ENCODE measurements at regions not wholly inside any gene's neighbourhood (a gene's known extent, or its start where the extent isn't known, plus 50 kb on each side); places are given as distances from the start of the nearest gene placed in this dataset.

DNA sequence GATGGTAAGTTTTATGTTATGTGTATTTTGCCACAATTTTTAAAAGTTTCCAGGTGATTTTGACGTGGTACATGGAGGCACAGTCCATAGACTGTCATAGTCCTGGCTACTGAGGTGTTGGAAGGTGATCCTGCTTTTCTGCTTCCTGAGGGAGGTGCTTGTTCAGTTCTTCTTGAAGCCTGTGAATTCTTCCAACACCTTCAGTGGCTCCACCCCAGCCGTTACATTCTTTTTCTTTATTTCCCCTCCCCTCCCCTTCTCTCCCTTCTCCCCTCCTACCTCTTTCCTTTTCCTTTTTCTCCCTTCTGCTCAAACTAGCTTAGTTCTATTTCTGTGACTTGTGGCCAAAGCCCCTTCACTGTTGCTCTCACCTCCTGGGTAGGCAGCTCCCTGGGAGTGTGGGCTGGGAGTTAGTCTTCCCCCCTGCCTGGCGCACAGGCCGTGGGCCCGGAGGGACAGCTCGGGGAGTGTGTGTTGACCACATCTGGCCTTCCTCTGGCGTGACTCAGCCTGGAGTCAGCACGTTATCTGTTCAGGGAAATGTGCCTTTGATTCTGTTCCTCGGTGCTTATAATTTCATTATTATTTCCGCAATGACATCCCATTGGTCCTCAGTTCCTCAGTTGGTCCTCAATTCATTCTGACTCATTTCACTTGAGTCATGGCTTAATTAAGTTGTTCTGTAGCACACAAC lies 566.2 kb downstream of the TBC1D22A start:
- no peak for TF ChIP-seq EZH2phosphoT487 (IDR thresholded peaks at IDR 0.05; ENCODE audit: borderline replicate concordance)
- TF ChIP-seq CTCF (conservative IDR thresholded peaks at IDR 0.05; ENCODE audit: low read length) = no peak
- Histone ChIP-seq H3K79me2 (ENCODE audit: insufficient read depth, low read length) (no peaks in the 10 kb centered on the region), H3K27me3 (ENCODE audit: insufficient read depth, low read length, poor library complexity, severe bottlenecking) (no peaks in the 10 kb centered on the region), H3F3A (ENCODE audit: low read depth) (no peaks in the 10 kb centered on the region), H4K20me1 (ENCODE audit: insufficient read depth, low read length, poor library complexity, severe bottlenecking) (no peaks in the 10 kb centered on the region), H3K9me3 (ENCODE audit: insufficient read depth, low read depth, low read length) (no peaks in the 10 kb centered on the region; the same call in 1 of the 2 replicates), H3K9ac (ENCODE audit: low read depth, low read length, poor library complexity, severe bottlenecking) (no peak overlapping the region), H3K4me3 (ENCODE audit: low read length, poor library complexity, severe bottlenecking) (no peak overlapping the region), H3K4me2 (ENCODE audit: low read depth, low read length, poor library complexity, severe bottlenecking) (no peak overlapping the region), H3K36me3 (ENCODE audit: insufficient read depth, low read length) (no peaks in the 10 kb centered on the region), H2AFZ (ENCODE audit: low read length) (no peak overlapping the region), H3K9me2 (replicated peaks; ENCODE audit: low read depth, low read length) (no peaks in the 10 kb centered on the region), H3K4me1 (ENCODE audit: insufficient read depth, low read length, poor library complexity, severe bottlenecking) (no peaks in the 10 kb centered on the region)

- no peak overlapping the region for H2AFZ ChIP-seq (ENCODE audit: low read length)
- H3K9me2 ChIP-seq (replicated peaks; ENCODE audit: low read depth, low read length) = no peaks in the 10 kb centered on the region
- no peaks in the 10 kb centered on the region for H3K36me3 ChIP-seq (ENCODE audit: insufficient read depth, low read length)
- H3K4me3 ChIP-seq (ENCODE audit: low read length, poor library complexity, severe bottlenecking) = no peak overlapping the region
- no peaks in the 10 kb centered on the region for H4K20me1 ChIP-seq (ENCODE audit: insufficient read depth, low read length, poor library complexity, severe bottlenecking)
- H3K27me3 ChIP-seq (ENCODE audit: insufficient read depth, low read length, poor library complexity, severe bottlenecking) = no peaks in the 10 kb centered on the region
- no peak overlapping the region for H3K4me2 ChIP-seq (ENCODE audit: low read depth, low read length, poor library complexity, severe bottlenecking)
- H3K9ac ChIP-seq (ENCODE audit: low read depth, low read length, poor library complexity, severe bottlenecking) = no peak overlapping the region
- TF ChIP-seq CTCF (conservative IDR thresholded peaks at IDR 0.05; ENCODE audit: low read length) = no peak
- TF ChIP-seq EZH2phosphoT487 (IDR thresholded peaks at IDR 0.05; ENCODE audit: borderline replicate concordance) = no peak
- H3K4me1 ChIP-seq (ENCODE audit: insufficient read depth, low read length, poor library complexity, severe bottlenecking) = no peaks in the 10 kb centered on the region
- H3K79me2 ChIP-seq (ENCODE audit: insufficient read depth, low read length) = no peaks in the 10 kb centered on the region
- peaks cover 3% of the 10 kb centered on the region; the same call in 1 of the 2 replicates for H3K9me3 ChIP-seq (ENCODE audit: insufficient read depth, low read depth, low read length)
- H3F3A ChIP-seq (ENCODE audit: low read depth) = no peaks in the 10 kb centered on the region
These were observed 564.8 kb downstream of the TBC1D22A start for GRCh38 chr22:47327241-47327640.

GRCh38 chr22:47325249-47325648 lies 562.8 kb downstream of the TBC1D22A start:
- Histone ChIP-seq H3K9me2 (replicated peaks; ENCODE audit: low read depth, low read length) (no peaks in the 10 kb centered on the region), H3K9ac (ENCODE audit: low read depth, low read length, poor library complexity, severe bottlenecking) (no peak overlapping the region), H3K4me3 (ENCODE audit: low read length, poor library complexity, severe bottlenecking) (no peak overlapping the region), H4K20me1 (ENCODE audit: insufficient read depth, low read length, poor library complexity, severe bottlenecking) (no peaks in the 10 kb centered on the region), H2AFZ (ENCODE audit: low read length) (no peak overlapping the region), H3K79me2 (ENCODE audit: insufficient read depth, low read length) (no peaks in the 10 kb centered on the region), H3K9me3 (ENCODE audit: insufficient read depth, low read depth, low read length) (peaks cover 16% of the 10 kb centered on the region; the same call in 1 of the 2 replicates), H3K4me2 (ENCODE audit: low read depth, low read length, poor library complexity, severe bottlenecking) (no peak overlapping the region), H3F3A (ENCODE audit: low read depth) (no peaks in the 10 kb centered on the region), H3K36me3 (ENCODE audit: insufficient read depth, low read length) (no peaks in the 10 kb centered on the region), H3K27me3 (ENCODE audit: insufficient read depth, low read length, poor library complexity, severe bottlenecking) (no peaks in the 10 kb centered on the region), H3K4me1 (ENCODE audit: insufficient read depth, low read length, poor library complexity, severe bottlenecking) (no peaks in the 10 kb centered on the region)
- no peak for TF ChIP-seq CTCF (conservative IDR thresholded peaks at IDR 0.05; ENCODE audit: low read length)
- TF ChIP-seq EZH2phosphoT487 (IDR thresholded peaks at IDR 0.05; ENCODE audit: borderline replicate concordance) = no peak
